Activated T-cell treated with anti-CD3 and anti-CD28 coated beads, Interleukin-2, amount 50 U/mL, for 72 hours (primary cell): ENCODE measurements at regions not wholly inside any gene's neighbourhood (a gene's known extent, or its start where the extent isn't known, plus 50 kb on each side); places are given as distances from the start of the nearest gene placed in this dataset.

Experiments
- ATAC-seq, 2 donors: fragments of 150-1000 bp; cut with Tn5 transposase; replicated peaks in 1 of 2; 2 replicates each; pipeline ENCODE4 v1.10.0; 2021; ENCODE audit warnings: moderate library complexity in 2 of 2, mild to moderate bottlenecking in 1 of 2
- DNase-seq, 2 donors: peaks; one replicate each; pipeline ENCODE4 v3.0.0; 2021 to 2022; ENCODE audit warnings: mixed read lengths in 1 of 2
- H3K27ac Mint-ChIP-seq: one replicate; pipeline ENCODE4 v1.8.0; 2022; ENCODE audit warnings: mild to moderate bottlenecking, moderate library complexity, mixed read lengths
- H3K27me3 Mint-ChIP-seq: one replicate; pipeline ENCODE4 v1.8.0; 2022; ENCODE audit warnings: low read depth, mixed read lengths
- H3K36me3 Mint-ChIP-seq, 2 donors: one replicate each; pipeline ENCODE4 v1.8.0; 2022; ENCODE audit warnings: mixed read lengths in 2 of 2, mild to moderate bottlenecking in 1 of 2; ENCODE audit not compliant: insufficient read depth in 2 of 2
- H3K4me1 Mint-ChIP-seq: one replicate; pipeline ENCODE4 v1.8.0; 2022; ENCODE audit warnings: low read depth, mixed read lengths
- H3K4me3 Mint-ChIP-seq, 2 donors: one replicate each; pipeline ENCODE4 v1.8.0; 2022; ENCODE audit warnings: mild to moderate bottlenecking in 2 of 2, mixed read lengths in 2 of 2, moderate library complexity in 2 of 2
- H3K9me3 Mint-ChIP-seq, 2 donors: one replicate each; pipeline ENCODE4 v1.8.0; 2022; ENCODE audit warnings: mixed read lengths in 2 of 2

GRCh38 chr12:124413401-124413800, 118.5 kb downstream of the RFLNA start:
- ATAC-seq (no peak), DNase-seq (no peak)
- H3K4me3 Mint-ChIP-seq, result no peak overlapping the region
- no peaks in the 10 kb centered on the region for H3K27me3 Mint-ChIP-seq
- H3K36me3 Mint-ChIP-seq, result peaks cover 2 to 4% of the 10 kb centered on the region in 2 donors
- no peak overlapping the region for H3K27ac Mint-ChIP-seq
- H3K9me3 Mint-ChIP-seq, result no peaks in the 10 kb centered on the region
- H3K4me1 Mint-ChIP-seq, result no peaks in the 10 kb centered on the region

- no peak overlapping the region for H3K27ac Mint-ChIP-seq
- H3K9me3 Mint-ChIP-seq, result no peaks in the 10 kb centered on the region
- no peak overlapping the region for H3K4me3 Mint-ChIP-seq
- peaks cover 2 to 4% of the 10 kb centered on the region in 2 donors for H3K36me3 Mint-ChIP-seq
- H3K27me3 Mint-ChIP-seq, result no peaks in the 10 kb centered on the region
- DNase-seq (no peak), ATAC-seq (no peak)
- H3K4me1 Mint-ChIP-seq, result no peaks in the 10 kb centered on the region
Measured at GRCh38 chr12:124412646-124413015, 117.7 kb downstream of the RFLNA start.

GRCh38 chr12:124411953-124412645, 117.2 kb downstream of the RFLNA start:
- no peak for DNase-seq
- no peaks in the 10 kb centered on the region for H3K27me3 Mint-ChIP-seq
- no peaks in the 10 kb centered on the region for H3K9me3 Mint-ChIP-seq
- H3K4me3 Mint-ChIP-seq, result no peak overlapping the region
- no peak overlapping the region for H3K27ac Mint-ChIP-seq
- peaks cover 2 to 3% of the 10 kb centered on the region in 2 donors for H3K36me3 Mint-ChIP-seq
- H3K4me1 Mint-ChIP-seq, result no peaks in the 10 kb centered on the region
- no peak for ATAC-seq

- ATAC-seq, result no peak
- no peak for DNase-seq
- no peak overlapping the region for H3K4me3 Mint-ChIP-seq
- peaks cover 2 to 4% of the 10 kb centered on the region in 2 donors for H3K36me3 Mint-ChIP-seq
- H3K27ac Mint-ChIP-seq, result peak overlapping the region; percentile 1
- H3K27me3 Mint-ChIP-seq, result no peaks in the 10 kb centered on the region
- no peaks in the 10 kb centered on the region for H3K4me1 Mint-ChIP-seq
- no peaks in the 10 kb centered on the region for H3K9me3 Mint-ChIP-seq
Measured at GRCh38 chr12:124411281-124411878, 116.5 kb downstream of the RFLNA start.

DNA sequence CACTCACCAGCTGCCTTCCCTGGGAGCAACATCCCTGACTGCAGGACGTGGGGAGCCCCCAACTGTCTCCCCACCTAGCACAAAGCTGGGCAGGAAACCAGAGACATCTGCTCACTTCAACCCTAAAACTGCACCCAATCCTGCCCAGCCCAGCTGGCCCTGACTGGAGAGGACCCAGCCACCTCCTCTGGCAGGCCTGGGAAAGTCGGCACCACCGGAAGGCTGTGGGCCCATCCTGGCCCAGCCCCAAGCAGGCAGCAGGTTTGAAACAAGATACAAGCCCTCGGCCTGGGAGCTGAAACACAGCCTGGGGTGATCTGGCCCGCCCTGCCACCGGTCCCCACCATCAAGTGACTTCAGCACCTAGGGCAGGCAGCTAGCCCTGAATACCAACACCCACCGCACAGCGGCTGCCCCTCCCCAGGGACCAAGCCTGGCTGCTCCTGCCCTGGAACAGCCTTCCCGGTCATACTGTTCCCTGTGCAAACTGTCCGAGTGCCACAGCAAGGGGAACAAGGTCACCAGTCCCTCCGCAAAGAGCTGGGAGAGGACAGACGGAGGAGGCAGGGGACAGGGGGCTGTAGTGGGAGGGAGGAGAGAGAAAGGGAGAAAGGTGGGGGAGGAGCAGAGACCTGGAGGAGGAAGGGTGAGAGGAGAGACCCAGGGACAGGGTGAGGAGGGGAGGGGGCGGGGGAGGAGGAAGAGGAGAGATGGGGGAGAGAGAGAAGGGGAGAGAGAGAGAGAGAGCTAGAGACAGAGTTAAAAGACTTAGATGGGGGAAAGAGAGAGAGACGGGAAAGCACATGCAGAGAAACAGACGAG, 115.7 kb downstream of the RFLNA start:
- H3K36me3 Mint-ChIP-seq, result peaks cover 2 to 4% of the 10 kb centered on the region in 2 donors
- H3K27me3 Mint-ChIP-seq, result no peaks in the 10 kb centered on the region
- no peaks in the 10 kb centered on the region for H3K4me1 Mint-ChIP-seq
- no peaks in the 10 kb centered on the region for H3K9me3 Mint-ChIP-seq
- H3K4me3 Mint-ChIP-seq, result no peak overlapping the region
- no peak for DNase-seq
- H3K27ac Mint-ChIP-seq, result peak overlapping the region; percentile 70
- ATAC-seq, result no peak

GRCh38 chr12:124408822-124409517, 114.1 kb downstream of the RFLNA start:
- Mint-ChIP-seq H3K9me3 (no peaks in the 10 kb centered on the region), H3K4me1 (no peaks in the 10 kb centered on the region), H3K36me3 (peaks cover 2 to 4% of the 10 kb centered on the region in 2 donors), H3K27ac (no peak overlapping the region), H3K4me3 (no peak overlapping the region), H3K27me3 (no peaks in the 10 kb centered on the region)
- DNase-seq, result no peak
- no peak for ATAC-seq

DNA sequence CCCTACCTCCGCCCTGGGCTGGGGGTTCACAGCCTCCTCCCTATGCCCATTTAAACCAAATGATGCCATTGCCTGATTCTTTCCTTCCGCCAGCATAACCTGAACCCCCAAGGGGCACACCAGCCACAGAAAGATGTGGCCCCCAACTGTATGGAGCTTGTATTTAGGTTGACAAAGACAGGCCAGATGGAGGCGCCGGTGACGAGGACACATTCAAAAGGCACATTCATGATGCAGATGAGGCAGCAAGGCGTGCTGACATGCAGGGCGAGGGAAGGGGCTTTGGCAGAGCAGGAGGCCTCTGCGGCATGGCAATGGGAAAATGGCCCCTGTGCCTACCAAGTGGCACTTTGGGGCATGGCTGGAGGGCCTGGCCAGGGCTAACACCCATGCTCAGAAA, 112.2 kb downstream of the RFLNA start:
- no peak overlapping the region for H3K27ac Mint-ChIP-seq
- no peak overlapping the region for H3K4me3 Mint-ChIP-seq
- no peak for DNase-seq
- H3K9me3 Mint-ChIP-seq, result no peaks in the 10 kb centered on the region
- H3K4me1 Mint-ChIP-seq, result no peaks in the 10 kb centered on the region
- no peak for ATAC-seq
- H3K36me3 Mint-ChIP-seq, result peaks cover 1 to 2% of the 10 kb centered on the region in 2 donors
- H3K27me3 Mint-ChIP-seq, result no peaks in the 10 kb centered on the region

GRCh38 chr12:124406043-124406442, 111.2 kb downstream of the RFLNA start:
- Mint-ChIP-seq H3K36me3 (peaks cover 1 to 2% of the 10 kb centered on the region in 2 donors), H3K27me3 (no peaks in the 10 kb centered on the region), H3K9me3 (no peaks in the 10 kb centered on the region), H3K4me1 (no peaks in the 10 kb centered on the region), H3K4me3 (no peak overlapping the region), H3K27ac (no peak overlapping the region)
- ATAC-seq (no peak), DNase-seq (no peak)

DNA sequence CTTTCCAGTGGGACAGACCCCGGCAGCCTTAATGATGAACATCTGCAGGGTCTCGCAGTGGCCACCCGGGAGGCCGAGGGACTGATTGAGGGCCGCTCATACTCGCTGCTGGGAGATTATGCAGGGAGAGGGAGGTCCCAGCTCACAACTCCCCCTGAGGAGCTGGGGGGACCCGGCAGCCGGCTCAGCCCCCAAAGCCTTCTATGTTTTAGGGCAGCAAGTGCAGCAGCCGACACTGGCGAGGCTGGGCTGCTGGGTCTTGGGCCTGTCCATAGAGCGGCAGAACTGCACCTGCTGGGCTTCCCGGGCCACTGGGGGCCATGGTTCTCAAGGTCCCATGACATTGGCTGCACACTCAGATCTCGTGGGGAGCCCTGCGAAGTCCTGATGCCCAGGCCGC, 110.7 kb downstream of the RFLNA start:
- H3K4me3 Mint-ChIP-seq, result no peak overlapping the region
- H3K27me3 Mint-ChIP-seq, result no peaks in the 10 kb centered on the region
- DNase-seq, result no peak
- H3K27ac Mint-ChIP-seq, result no peak overlapping the region
- no peaks in the 10 kb centered on the region for H3K4me1 Mint-ChIP-seq
- H3K9me3 Mint-ChIP-seq, result no peaks in the 10 kb centered on the region
- H3K36me3 Mint-ChIP-seq, result peaks cover 0 to 5% of the 10 kb centered on the region in 2 donors
- ATAC-seq, result no peak

DNA sequence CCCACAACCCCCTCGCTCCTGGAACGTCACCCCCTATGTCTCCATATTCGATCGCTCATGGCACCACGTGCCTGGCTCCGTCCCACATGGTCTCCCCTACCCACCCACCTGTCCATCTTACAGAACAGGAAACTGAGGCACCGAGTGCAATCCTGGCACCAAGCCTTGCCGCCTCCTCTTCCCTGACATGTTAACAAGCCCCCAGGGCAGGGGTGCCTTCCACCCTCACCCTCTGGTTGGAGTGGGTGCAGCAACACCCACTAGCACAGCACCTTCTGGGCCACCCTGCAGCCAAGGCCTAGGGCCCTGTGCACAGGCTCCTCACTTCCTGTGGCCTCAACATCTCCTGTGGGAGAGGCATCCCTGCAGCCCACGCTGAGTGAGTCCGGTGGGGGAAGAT, 110.3 kb downstream of the RFLNA start:
- no peak for DNase-seq
- Mint-ChIP-seq H3K36me3 (peaks cover 0 to 6% of the 10 kb centered on the region in 2 donors), H3K4me1 (no peaks in the 10 kb centered on the region), H3K4me3 (no peak overlapping the region), H3K27ac (no peak overlapping the region), H3K27me3 (no peaks in the 10 kb centered on the region), H3K9me3 (no peaks in the 10 kb centered on the region)
- no peak for ATAC-seq

DNA sequence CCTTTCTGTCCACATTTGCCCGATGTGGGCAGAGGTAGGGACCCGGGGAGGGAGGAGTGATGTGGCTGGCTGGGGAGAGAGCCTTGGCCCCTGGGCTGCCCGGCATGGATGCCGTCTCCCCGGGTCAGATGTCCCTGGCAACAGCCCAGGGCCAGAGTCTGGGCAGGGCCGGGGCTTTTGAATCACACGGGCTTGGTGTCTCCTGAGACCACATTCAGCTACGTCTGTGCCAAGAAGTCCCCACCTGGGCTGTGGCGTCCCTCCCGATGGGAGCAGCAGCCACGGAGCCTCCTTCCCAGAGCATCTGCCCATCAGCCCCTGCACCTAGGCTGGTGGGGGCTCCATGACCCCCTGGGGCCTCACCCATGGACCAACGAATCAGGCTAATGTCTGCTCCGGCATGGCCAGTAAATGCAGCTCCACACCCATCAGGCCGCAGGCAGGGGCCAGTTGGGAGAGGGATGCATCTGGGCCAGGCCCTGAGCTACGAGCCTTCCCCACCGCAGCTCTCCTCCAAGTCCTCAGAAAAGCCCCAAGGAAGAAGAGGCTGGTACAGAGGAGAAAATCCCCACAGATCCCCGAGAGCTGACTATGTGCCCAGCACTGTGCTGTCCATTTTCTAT, 109.4 kb downstream of the RFLNA start:
- no peak overlapping the region for H3K4me3 Mint-ChIP-seq
- H3K36me3 Mint-ChIP-seq, result peaks cover 0 to 6% of the 10 kb centered on the region in 2 donors
- DNase-seq (no peak), ATAC-seq (no peak)
- H3K27ac Mint-ChIP-seq, result no peak overlapping the region
- no peaks in the 10 kb centered on the region for H3K9me3 Mint-ChIP-seq
- no peaks in the 10 kb centered on the region for H3K4me1 Mint-ChIP-seq
- H3K27me3 Mint-ChIP-seq, result no peaks in the 10 kb centered on the region

GRCh38 chr12:124403273-124403672, 108.4 kb downstream of the RFLNA start:
- Mint-ChIP-seq H3K9me3 (no peaks in the 10 kb centered on the region), H3K36me3 (peaks cover 0 to 6% of the 10 kb centered on the region in 2 donors), H3K4me3 (no peak overlapping the region), H3K4me1 (no peaks in the 10 kb centered on the region), H3K27ac (no peak overlapping the region), H3K27me3 (no peaks in the 10 kb centered on the region)
- ATAC-seq, result no peak
- no peak for DNase-seq
